HG03354 (cell line): ENCODE measurements at regions not wholly inside any gene's neighbourhood (a gene's known extent, or its start where the extent isn't known, plus 50 kb on each side); places are given as distances from the start of the nearest gene placed in this dataset.

Source experiments
- ATAC-seq: cut with Tn5 transposase; IDR thresholded peaks from one replicate; pipeline ENCODE4 v1.9.1; 2021; ENCODE audit warnings: mild to moderate bottlenecking; ENCODE audit not compliant: unreplicated experiment, poor library complexity, severe bottlenecking

GRCh38 chr17:56074361-56074890 is 78.8 kb upstream of the ANKFN1 start:
- ATAC-seq, result no peak

- no peak for ATAC-seq
These were observed 76.3 kb upstream of the ANKFN1 start for GRCh38 chr17:56076980-56077379.

GRCh38 chr17:56083475-56083874 is 69.8 kb upstream of the ANKFN1 start:
- ATAC-seq, result no peak

GRCh38 chr17:56085576-56086267 is 67.6 kb upstream of the ANKFN1 start:
- no peak for ATAC-seq

GRCh38 chr17:56087199-56087598 is 66.1 kb upstream of the ANKFN1 start:
- no peak for ATAC-seq

GRCh38 chr17:56096026-56096810 is 57.1 kb upstream of the ANKFN1 start:
- ATAC-seq, result no peak

GRCh38 chr17:56098746-56099145 is 54.5 kb upstream of the ANKFN1 start:
- ATAC-seq, result no peak

- ATAC-seq, result no peak
These were observed 53.6 kb upstream of the ANKFN1 start for GRCh38 chr17:56099649-56100048.
